ENCODE measurements at regions not wholly inside any gene's neighbourhood (a gene's known extent, or its start where the extent isn't known, plus 50 kb on each side); places are given as distances from the start of the nearest gene placed in this dataset.

DNA sequence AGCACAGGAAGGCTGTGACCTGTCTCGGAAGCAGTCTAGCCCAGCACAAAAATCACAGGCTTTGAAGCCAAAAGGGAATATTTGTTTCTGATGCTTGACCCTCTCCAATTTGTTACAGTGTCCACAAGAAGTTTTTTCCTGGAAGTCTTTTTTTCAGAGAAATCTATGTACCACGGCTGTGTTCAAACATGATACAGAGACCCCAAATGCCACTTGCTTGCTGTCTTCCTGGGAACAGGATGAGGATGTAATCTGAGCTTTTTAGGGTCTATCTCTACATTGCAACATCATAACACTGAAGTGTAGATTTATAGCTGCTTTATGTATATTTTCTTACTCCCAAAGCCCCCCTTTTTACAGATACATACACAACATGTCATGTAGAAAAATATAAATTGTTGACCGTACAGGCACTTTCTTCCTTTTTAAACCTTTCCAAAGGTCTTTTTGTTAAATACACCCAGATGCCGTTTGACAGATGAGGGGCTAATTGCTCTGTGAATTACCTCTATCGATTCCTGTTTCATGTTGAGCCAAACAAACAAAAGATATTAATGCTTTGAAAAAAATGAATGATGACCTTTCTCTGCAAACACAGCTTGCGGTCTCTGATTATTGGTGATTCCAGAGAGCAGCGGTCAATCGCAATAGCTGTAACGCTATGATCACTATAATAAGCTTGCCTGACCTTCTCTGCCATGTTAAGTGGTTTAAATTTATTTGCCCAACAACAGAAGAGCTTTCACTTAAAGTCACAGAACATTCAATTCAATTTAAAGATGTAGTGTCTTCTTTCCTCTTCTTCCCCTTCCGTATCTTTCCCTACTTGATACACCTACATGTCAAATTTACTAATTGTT lies 875.9 kb upstream of the NR2F2 start:
- Histone ChIP-seq H3K4me2 (ENCODE audit: extremely low read depth, insufficient read depth, low read length) (no peak overlapping the region), H3K27me3 (ENCODE audit: control insufficient read depth, insufficient read depth, low read length) (no peaks in the 10 kb centered on the region), H3K79me2 (ENCODE audit: control insufficient read depth, insufficient read depth, low read length) (no peaks in the 10 kb centered on the region), H4K20me1 (ENCODE audit: control insufficient read depth, extremely low read depth, insufficient read depth, low read length) (no peaks in the 10 kb centered on the region), H3K9ac (ENCODE audit: insufficient read depth, low read length) (no peak overlapping the region), H3K4me3 (replicated peaks in 1 of 4; ENCODE audit: control extremely low read depth in 1 of 4, insufficient read depth in 1 of 4, low read depth in 3 of 4, low read length in 4 of 4) (no peak overlapping the region), H3K4me1 (ENCODE audit: control insufficient read depth, extremely low read depth, insufficient read depth, low read length) (no peaks in the 10 kb centered on the region), H3K36me3 (ENCODE audit: control insufficient read depth, insufficient read depth, low read length) (no peaks in the 10 kb centered on the region), H2AFZ (ENCODE audit: low read length) (no peak overlapping the region), H3K9me3 (ENCODE audit: control insufficient read depth, insufficient read depth, low read depth, low read length) (no peaks in the 10 kb centered on the region), H3K27ac (ENCODE audit: insufficient read depth, low read length) (no peak overlapping the region)
- no peak for DNase-seq (ENCODE audit: low read depth in 2 of 2)
- TF ChIP-seq EZH2 (IDR thresholded peaks at IDR 0.05; ENCODE audit: low read length, missing control alignments) (no peak), CTCF (conservative IDR thresholded peaks at IDR 0.05 in 1 of 2, IDR thresholded peaks at IDR 0.05 in 1 of 2; ENCODE audit: low read depth in 1 of 2, low read length in 2 of 2) (no peak)

DNA sequence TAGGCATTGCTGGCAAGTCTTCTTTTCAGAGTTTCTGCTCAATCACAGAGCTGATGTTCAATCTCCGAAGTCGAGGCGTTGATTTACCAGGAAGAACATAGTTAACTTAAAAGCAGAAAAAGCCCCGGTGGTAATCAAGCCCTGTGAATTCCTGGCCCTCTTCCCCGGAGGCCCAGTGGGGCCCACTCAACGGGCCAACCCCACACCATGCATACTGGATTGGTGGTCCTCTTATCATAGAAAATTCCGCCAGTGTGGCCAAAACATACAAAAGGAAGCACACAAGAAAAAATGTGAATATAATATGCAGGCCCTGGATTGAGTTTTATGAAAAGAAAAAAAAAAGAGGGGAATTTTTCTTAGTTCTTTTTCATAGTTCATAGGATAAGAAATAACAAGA lies 873.0 kb upstream of the NR2F2 start:
- no peak overlapping the region for H3K27ac ChIP-seq (ENCODE audit: insufficient read depth, low read length)
- H3K4me1 ChIP-seq (ENCODE audit: control insufficient read depth, extremely low read depth, insufficient read depth, low read length), result no peaks in the 10 kb centered on the region
- DNase-seq (ENCODE audit: low read depth in 2 of 2), result no peak

GRCh38 chr15:95458721-95459120 lies 871.8 kb upstream of the NR2F2 start:
- Histone ChIP-seq H2AFZ (ENCODE audit: low read length) (no peak overlapping the region), H3K27ac (ENCODE audit: insufficient read depth, low read length) (no peak overlapping the region), H3K4me1 (ENCODE audit: control insufficient read depth, extremely low read depth, insufficient read depth, low read length) (no peaks in the 10 kb centered on the region), H3K27me3 (ENCODE audit: control insufficient read depth, insufficient read depth, low read length) (no peaks in the 10 kb centered on the region), H3K79me2 (ENCODE audit: control insufficient read depth, insufficient read depth, low read length) (no peaks in the 10 kb centered on the region), H3K4me2 (ENCODE audit: extremely low read depth, insufficient read depth, low read length) (no peak overlapping the region), H3K9me3 (ENCODE audit: control insufficient read depth, insufficient read depth, low read depth, low read length) (no peaks in the 10 kb centered on the region), H3K4me3 (replicated peaks in 1 of 4; ENCODE audit: control extremely low read depth in 1 of 4, insufficient read depth in 1 of 4, low read depth in 3 of 4, low read length in 4 of 4) (no peak overlapping the region), H3K36me3 (ENCODE audit: control insufficient read depth, insufficient read depth, low read length) (no peaks in the 10 kb centered on the region), H4K20me1 (ENCODE audit: control insufficient read depth, extremely low read depth, insufficient read depth, low read length) (no peaks in the 10 kb centered on the region), H3K9ac (ENCODE audit: insufficient read depth, low read length) (no peak overlapping the region)
- DNase-seq (ENCODE audit: low read depth in 2 of 2), result no peak
- TF ChIP-seq EZH2 (IDR thresholded peaks at IDR 0.05; ENCODE audit: low read length, missing control alignments), result no peak
- no peak for TF ChIP-seq CTCF (conservative IDR thresholded peaks at IDR 0.05 in 1 of 2, IDR thresholded peaks at IDR 0.05 in 1 of 2; ENCODE audit: low read depth in 1 of 2, low read length in 2 of 2)

More for the DNA sequence above, 873.0 kb upstream of the NR2F2 start:
- Histone ChIP-seq H3K9ac (ENCODE audit: insufficient read depth, low read length) (no peak overlapping the region), H3K9me3 (ENCODE audit: control insufficient read depth, insufficient read depth, low read depth, low read length) (no peaks in the 10 kb centered on the region), H3K36me3 (ENCODE audit: control insufficient read depth, insufficient read depth, low read length) (no peaks in the 10 kb centered on the region), H2AFZ (ENCODE audit: low read length) (no peak overlapping the region), H3K79me2 (ENCODE audit: control insufficient read depth, insufficient read depth, low read length) (no peaks in the 10 kb centered on the region), H3K27me3 (ENCODE audit: control insufficient read depth, insufficient read depth, low read length) (no peaks in the 10 kb centered on the region), H3K4me3 (replicated peaks in 1 of 4; ENCODE audit: control extremely low read depth in 1 of 4, insufficient read depth in 1 of 4, low read depth in 3 of 4, low read length in 4 of 4) (no peak overlapping the region), H3K4me2 (ENCODE audit: extremely low read depth, insufficient read depth, low read length) (no peak overlapping the region), H4K20me1 (ENCODE audit: control insufficient read depth, extremely low read depth, insufficient read depth, low read length) (no peaks in the 10 kb centered on the region)
- TF ChIP-seq CTCF (conservative IDR thresholded peaks at IDR 0.05 in 1 of 2, IDR thresholded peaks at IDR 0.05 in 1 of 2; ENCODE audit: low read depth in 1 of 2, low read length in 2 of 2) (no peak), EZH2 (IDR thresholded peaks at IDR 0.05; ENCODE audit: low read length, missing control alignments) (no peak)

Data from fibroblast of lung (primary cell).